IMR-90 (cell line): ENCODE measurements at regions not wholly inside any gene's neighbourhood (a gene's known extent, or its start where the extent isn't known, plus 50 kb on each side); places are given as distances from the start of the nearest gene placed in this dataset.

Experiments used
- ATAC-seq: fragments of 200-7000 bp; cut with Tn5 transposase; 2 replicates; pipeline ENCODE4 v1.9.1; 2020; ENCODE audit warnings: low read depth, mild to moderate bottlenecking, moderate library complexity
- BruUV-seq: library from RNA; stranded (reverse); fragments of 400-500 nt; replicated peaks from 2 replicates; lab custom pipeline; 2021; lab: Mats Ljungman, UMichigan
- CTCF ChIA-PET: fragments of 300-600 bp; formaldehyde crosslinking; extraction: SDS; loops from one replicate; lab custom pipeline; 2021; ENCODE audit warnings: antibody characterized with exemption; lab: Yijun Ruan, JAX
- POLR2A ChIA-PET: fragments of 300-600 bp; sonication (Branson Sonifier 250); formaldehyde crosslinking; loops from one replicate; lab custom pipeline; 2022; ENCODE audit warnings: antibody characterized with exemption; ENCODE audit not compliant: unreplicated experiment; lab: Charles Lee
- DNase-seq: peaks from one replicate; pipeline ENCODE4 v3.0.0; 2013
- H2AFZ ChIP-seq: replicated peaks from 2 replicates; pipeline ENCODE3; 2013; ENCODE audit warnings: low read length, mild to moderate bottlenecking; ENCODE audit not compliant: poor library complexity
- H2AK5ac ChIP-seq: 2 replicates; pipeline ENCODE4 v1.6.1; 2013; ENCODE audit warnings: low read depth, low read length, inconsistent platforms
- H2AK9ac ChIP-seq: replicated peaks from 2 replicates; pipeline ENCODE3; 2013; ENCODE audit warnings: mild to moderate bottlenecking, low read depth, low read length, moderate library complexity; ENCODE audit not compliant: poor library complexity
- H2BK120ac ChIP-seq: 2 replicates; pipeline ENCODE4 v1.6.1; 2013; ENCODE audit warnings: low read depth, low read length, inconsistent platforms
- H2BK15ac ChIP-seq: 3 replicates; pipeline ENCODE4 v1.6.1; 2013; ENCODE audit warnings: low read depth, low read length, inconsistent platforms
- H2BK20ac ChIP-seq: 2 replicates; pipeline ENCODE4 v1.6.1; 2013; ENCODE audit warnings: low read depth, mild to moderate bottlenecking, inconsistent platforms, low read length, moderate library complexity
- H2BK5ac ChIP-seq: 2 replicates; pipeline ENCODE4 v1.6.1; 2013; ENCODE audit warnings: mild to moderate bottlenecking, low read depth, low read length, inconsistent platforms; ENCODE audit not compliant: poor library complexity, severe bottlenecking
- H3K14ac ChIP-seq: replicated peaks from 2 replicates; pipeline ENCODE4 v1.6.1; 2013; ENCODE audit warnings: low read depth, low read length, inconsistent platforms
- H3K18ac ChIP-seq: 2 replicates; pipeline ENCODE4 v1.6.1; 2013; ENCODE audit warnings: low read depth, low read length, control low read depth
- H3K23ac ChIP-seq: 2 replicates; pipeline ENCODE4 v1.6.1; 2013; ENCODE audit warnings: low read depth, low read length, inconsistent platforms
- H3K27ac ChIP-seq: 2 replicates; pipeline ENCODE4 v1.5.1; 2013; ENCODE audit warnings: mild to moderate bottlenecking, control low read depth, low read length; ENCODE audit not compliant: insufficient read depth
- H3K27me3 ChIP-seq: 2 replicates; pipeline ENCODE4 v1.6.1; 2013; ENCODE audit warnings: low read length; ENCODE audit not compliant: control insufficient read depth, insufficient read depth
- H3K36me3 ChIP-seq: 2 replicates; pipeline ENCODE4 v1.6.1; 2013; ENCODE audit warnings: low read length, mixed read lengths; ENCODE audit not compliant: control insufficient read depth, insufficient read depth
- H3K4ac ChIP-seq: 2 replicates; pipeline ENCODE4 v1.6.1; 2013; ENCODE audit warnings: low read depth, low read length, inconsistent platforms
- H3K4me1 ChIP-seq: 2 replicates; pipeline ENCODE4 v1.6.1; 2013; ENCODE audit warnings: low read length, mixed read lengths; ENCODE audit not compliant: control insufficient read depth, insufficient read depth
- H3K4me2 ChIP-seq: 2 replicates; pipeline ENCODE4 v1.6.1; 2013; ENCODE audit warnings: low read depth, mild to moderate bottlenecking, control low read depth, low read length, moderate library complexity
- H3K4me3 ChIP-seq: 2 replicates; pipeline ENCODE4 v1.5.1; 2013; ENCODE audit warnings: low read depth, mild to moderate bottlenecking, control low read depth, low read length, moderate library complexity; ENCODE audit not compliant: insufficient read depth
- H3K56ac ChIP-seq: 2 replicates; pipeline ENCODE4 v1.6.1; 2013; ENCODE audit warnings: low read length, inconsistent platforms; ENCODE audit not compliant: insufficient read depth; ENCODE audit errors: extremely low read depth
- H3K79me1 ChIP-seq, 2 experiments: 2 replicates each; pipeline ENCODE4 v1.6.1; 2013; ENCODE audit warnings: low read length in 2 of 2, inconsistent platforms in 1 of 2, low read depth in 1 of 2
- H3K9ac ChIP-seq: 2 replicates; pipeline ENCODE4 v1.6.1; 2013; ENCODE audit warnings: low read depth, low read length, control low read depth
- H3K9me1 ChIP-seq: 2 replicates; pipeline ENCODE4 v1.6.1; 2013; ENCODE audit warnings: low read length, inconsistent platforms; ENCODE audit not compliant: insufficient read depth
- H3K9me3 ChIP-seq: 2 replicates; pipeline ENCODE4 v1.6.1; 2013; ENCODE audit warnings: low read length; ENCODE audit not compliant: control insufficient read depth, insufficient read depth
- H4K20me1 ChIP-seq: 2 replicates; pipeline ENCODE4 v1.6.1; 2013; ENCODE audit warnings: low read length, inconsistent platforms; ENCODE audit not compliant: insufficient read depth
- H4K5ac ChIP-seq: 2 replicates; pipeline ENCODE4 v1.6.1; 2013; ENCODE audit warnings: mild to moderate bottlenecking, low read depth, low read length, control low read depth
- H4K8ac ChIP-seq, 2 experiments: 2 replicates each; pipeline ENCODE4 v1.6.1; 2013; ENCODE audit warnings: low read depth in 2 of 2, low read length in 2 of 2, control low read depth in 1 of 2, inconsistent platforms in 1 of 2
- H4K91ac ChIP-seq: 2 replicates; pipeline ENCODE4 v1.6.1; 2013; ENCODE audit warnings: low read depth, low read length, inconsistent platforms; ENCODE audit not compliant: insufficient read depth
- BHLHE40 ChIP-seq: fragments of 150-350 bp; IDR thresholded peaks from 2 replicates; pipeline ENCODE4 v1.6.1; 2016; ENCODE audit warnings: mild to moderate bottlenecking, low read depth, low read length
- FOS ChIP-seq: fragments of 150-350 bp; IDR thresholded peaks from 2 replicates; pipeline ENCODE4 v1.6.1; 2016; ENCODE audit warnings: low read depth, low read length
- MAZ ChIP-seq: IDR thresholded peaks from 2 replicates; pipeline ENCODE4 v1.6.1; 2012; ENCODE audit warnings: low read depth, mild to moderate bottlenecking, low read length, improper control_type of control experiment, moderate library complexity, borderline replicate concordance
- NFE2L2 ChIP-seq: fragments of 150-350 bp; IDR thresholded peaks from 2 replicates; pipeline ENCODE4 v1.6.1; 2016; ENCODE audit warnings: low read depth, mild to moderate bottlenecking, low read length
- POLR2A ChIP-seq: IDR thresholded peaks from 2 replicates; pipeline ENCODE4 v1.6.1; 2012; ENCODE audit warnings: mild to moderate bottlenecking, low read depth, low read length
- RAD21 ChIP-seq: IDR thresholded peaks from 2 replicates; pipeline ENCODE4 v1.6.1; 2012; ENCODE audit warnings: low read length, improper control_type of control experiment
- RFX5 ChIP-seq: IDR thresholded peaks from 2 replicates; pipeline ENCODE4 v1.8.0; 2012; ENCODE audit warnings: low read depth, mild to moderate bottlenecking, low read length, moderate library complexity
- SMC3 ChIP-seq: fragments of 150-350 bp; IDR thresholded peaks from 2 replicates; pipeline ENCODE4 v1.6.1; 2016; ENCODE audit warnings: low read depth, mild to moderate bottlenecking, antibody characterized with exemption, low read length, moderate library complexity
- WGBS, 2 experiments: methylation state at CpG; one replicate each; pipeline versions ENCODE4 v1.1.5 to v1.1.7; 2013; ENCODE audit warnings: missing lambda C conversion rate in 2 of 2; ENCODE audit not compliant: insufficient read length in 1 of 2; ENCODE audit errors: extremely low coverage in 2 of 2; 5-methylcytosine and 5-hydroxymethylcytosine counted together
- dilution Hi-C: fragments of 300-500 bp; cut with HindIII; formaldehyde crosslinking; loops from one replicate; pipeline ENCODE4 v1.14.3; 2018; ENCODE audit warnings: low sequenced_read_pairs; ENCODE audit not compliant: unreplicated experiment
- in situ Hi-C: fragments of 300-500 bp; cut with MboI; formaldehyde crosslinking; loops from 3 replicates; pipeline ENCODE4 v1.14.3; 2019; ENCODE audit warnings: low sequenced_read_pairs, inconsistent platforms, mixed read lengths
- intact Hi-C: fragments of 100-400 bp; cut with micrococcal nuclease; formaldehyde crosslinking; loops from 2 replicates; pipeline ENCODE4 v1.10.0; 2022

DNA sequence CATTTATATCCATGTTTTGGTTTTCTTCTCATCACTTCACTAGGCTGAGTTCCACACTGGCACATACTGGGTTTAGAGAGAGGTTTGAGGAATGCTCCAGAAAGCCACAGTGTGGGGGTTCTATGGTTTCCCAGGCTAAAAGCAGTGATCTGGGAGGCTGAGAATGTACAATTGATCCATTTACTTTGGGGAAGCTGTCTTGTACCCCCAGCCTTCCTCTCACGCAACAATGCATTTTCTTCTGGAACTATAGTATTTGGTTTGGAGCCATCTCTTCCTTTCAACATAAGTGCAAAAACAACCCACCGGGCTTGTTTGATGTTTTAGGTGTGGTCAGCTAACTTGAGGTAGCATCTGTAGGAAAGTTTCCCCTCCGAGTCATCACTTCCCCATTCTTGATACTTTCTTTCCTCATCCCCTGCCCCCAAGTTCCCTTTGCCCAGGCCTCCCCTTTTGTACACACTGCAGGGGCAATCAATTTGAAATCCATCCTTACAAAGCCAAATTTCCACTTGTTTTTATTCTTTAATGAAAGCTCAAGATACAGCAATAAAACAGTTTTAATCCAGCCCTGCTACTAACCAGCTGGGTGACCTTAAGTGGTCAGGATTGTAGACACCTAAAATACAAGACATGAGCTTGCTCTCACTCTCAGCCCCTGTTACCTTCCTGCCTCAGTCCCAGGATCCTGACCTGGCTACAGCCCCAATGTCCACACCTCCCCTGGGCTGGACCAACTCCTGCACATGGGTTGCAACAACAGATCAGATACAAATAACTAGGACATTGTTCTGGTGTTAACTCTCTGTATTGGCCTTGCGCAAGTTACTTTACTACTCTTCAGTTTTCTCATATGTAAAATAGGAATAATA, 109.2 kb downstream of the FHDC1 start:
- intact Hi-C loops = no loop called here
- no TSS peak for BruUV-seq
- no CpG with 5 or more reads among the region's 4 CpGs for WGBS, 2 experiments

More for the DNA sequence above, 109.2 kb downstream of the FHDC1 start:
- Histone ChIP-seq H3K56ac (no peak overlapping the region), H3K14ac (no peak overlapping the region), H2BK120ac (no peak overlapping the region), H3K4ac (no peak overlapping the region), H3K27me3 (no peaks in the 10 kb centered on the region; the same call in 1 of the 2 replicates), H3K27ac (no peak overlapping the region), H4K8ac (no peak overlapping the region), H2AK5ac (no peak overlapping the region), H2BK15ac (no peak overlapping the region), H4K20me1 (no peaks in the 10 kb centered on the region), H3K36me3 (no peaks in the 10 kb centered on the region), H3K9ac (no peak overlapping the region), H4K5ac (no peak overlapping the region), H3K4me2 (no peak overlapping the region), H3K23ac (no peak overlapping the region), H3K9me3 (peaks cover 3% of the 10 kb centered on the region; the same call in 1 of the 2 replicates), H4K91ac (no peak overlapping the region), H2AK9ac (no peak overlapping the region), H3K4me3 (no peak overlapping the region), H3K4me1 (no peaks in the 10 kb centered on the region), H2BK20ac (no peak overlapping the region), H3K18ac (no peak overlapping the region), H2BK5ac (no peak overlapping the region), H3K9me1 (no peaks in the 10 kb centered on the region), H3K79me1 (no peaks in the 10 kb centered on the region), H2AFZ (no peak overlapping the region)
- ATAC-seq = no peak
- dilution Hi-C loops (no loop called here), in situ Hi-C loops (no loop called here)
- no peak for TF ChIP-seq POLR2A
- no peak for TF ChIP-seq RAD21
- no peak for TF ChIP-seq BHLHE40
- TF ChIP-seq SMC3 = no peak
- TF ChIP-seq RFX5 = no peak
- no peak for TF ChIP-seq NFE2L2
- no peak for TF ChIP-seq FOS
- no peak for TF ChIP-seq MAZ
- ChIA-PET CTCF (no interaction called here), POLR2A (no interaction called here)
- DNase-seq = no peak
